ENCODE measurements at regions not wholly inside any gene's neighbourhood (a gene's known extent, or its start where the extent isn't known, plus 50 kb on each side); places are given as distances from the start of the nearest gene placed in this dataset.
A peak's percentile ranks its signal among the peaks of the same experiment; 100 is the strongest.
"Not testable (repeated sequence)": the region's sequence is repeated elsewhere in the genome, so short reads cannot be mapped to it uniquely, and the experiment has no call there.

GRCh38 chr3:80334534-80334933 lies 566.7 kb upstream of the ROBO1 start:
- DNase-seq (ENCODE audit: low read depth): no peak

GRCh38 chr3:80331494-80332170 lies 563.8 kb upstream of the ROBO1 start:
- DNase-seq (ENCODE audit: low read depth): no peak

- DNase-seq (ENCODE audit: low read depth): not testable (repeated sequence)
These were observed 546.7 kb upstream of the ROBO1 start for GRCh38 chr3:80314541-80314940.

GRCh38 chr3:80308637-80309036 lies 540.8 kb upstream of the ROBO1 start:
- no peak for DNase-seq (ENCODE audit: low read depth)

- DNase-seq (ENCODE audit: low read depth): no peak
These were observed 540.0 kb upstream of the ROBO1 start for GRCh38 chr3:80307844-80308243.

- DNase-seq (ENCODE audit: low read depth): no peak
These were observed 529.9 kb upstream of the ROBO1 start for GRCh38 chr3:80297720-80298119.

- peak; percentile 5 for DNase-seq (ENCODE audit: low read depth)
These were observed 517.6 kb upstream of the ROBO1 start for GRCh38 chr3:80285388-80285787.

GRCh38 chr3:80283783-80284182 lies 516.0 kb upstream of the ROBO1 start:
- DNase-seq (ENCODE audit: low read depth): no peak

GRCh38 chr3:80278056-80278455 lies 510.3 kb upstream of the ROBO1 start:
- DNase-seq (ENCODE audit: low read depth): no peak

GRCh38 chr3:80275120-80275519 lies 507.3 kb upstream of the ROBO1 start:
- no peak for DNase-seq (ENCODE audit: low read depth)

GRCh38 chr3:80263260-80263659 lies 495.5 kb upstream of the ROBO1 start:
- peak; percentile 31 for DNase-seq (ENCODE audit: low read depth)

- DNase-seq (ENCODE audit: low read depth): no peak
These were observed 493.3 kb upstream of the ROBO1 start for GRCh38 chr3:80261082-80261481.

- DNase-seq (ENCODE audit: low read depth): no peak
These were observed 491.9 kb upstream of the ROBO1 start for GRCh38 chr3:80259736-80260135.

- no peak for DNase-seq (ENCODE audit: low read depth)
These were observed 484.3 kb upstream of the ROBO1 start for GRCh38 chr3:80252113-80252512.

GRCh38 chr3:80247766-80248165 lies 480.0 kb upstream of the ROBO1 start:
- no peak for DNase-seq (ENCODE audit: low read depth)

GRCh38 chr3:80244390-80244789 lies 476.6 kb upstream of the ROBO1 start:
- no peak for DNase-seq (ENCODE audit: low read depth)

- no peak for DNase-seq (ENCODE audit: low read depth)
These were observed 474.0 kb upstream of the ROBO1 start for GRCh38 chr3:80241791-80242190.

- no peak for DNase-seq (ENCODE audit: low read depth)
These were observed 471.5 kb upstream of the ROBO1 start for GRCh38 chr3:80239301-80239700.

GRCh38 chr3:80238606-80239005 lies 470.8 kb upstream of the ROBO1 start:
- DNase-seq (ENCODE audit: low read depth): no peak

GRCh38 chr3:80238152-80238551 lies 470.4 kb upstream of the ROBO1 start:
- DNase-seq (ENCODE audit: low read depth): no peak

- DNase-seq (ENCODE audit: low read depth): no peak
These were observed 466.9 kb upstream of the ROBO1 start for GRCh38 chr3:80234706-80235105.

GRCh38 chr3:80233576-80233975 lies 465.8 kb upstream of the ROBO1 start:
- DNase-seq (ENCODE audit: low read depth): no peak

- DNase-seq (ENCODE audit: low read depth): peak; percentile 65
These were observed 465.0 kb upstream of the ROBO1 start for GRCh38 chr3:80232760-80233159.

- no peak for DNase-seq (ENCODE audit: low read depth)
These were observed 463.2 kb upstream of the ROBO1 start for GRCh38 chr3:80230962-80231361.
